Transverse colon (tissue), 4 donors: ENCODE measurements at regions not wholly inside any gene's neighbourhood (a gene's known extent, or its start where the extent isn't known, plus 50 kb on each side); places are given as distances from the start of the nearest gene placed in this dataset.

Experiments used
- DNase-seq: peaks from one replicate; pipeline ENCODE4 v3.0.0-alpha.2; 2019
- H3K27ac ChIP-seq, 4 donors: fragments of 200-600 bp; sonication (generic); 2 replicates each; pipeline ENCODE4 v1.5.1; 2016 to 2018; ENCODE audit warnings: inconsistent platforms in 4 of 4
- H3K27me3 ChIP-seq: fragments of 200-600 bp; sonication (generic); 2 replicates; pipeline ENCODE4 v1.5.1; 2017; ENCODE audit warnings: inconsistent platforms
- H3K36me3 ChIP-seq, 4 donors: fragments of 200-600 bp; sonication (generic); 2 replicates each; pipeline ENCODE4 v1.5.1; 2017 to 2019; ENCODE audit warnings: inconsistent platforms in 4 of 4
- H3K4me1 ChIP-seq, 4 donors: fragments of 200-600 bp; sonication (generic); 2 replicates each; pipeline ENCODE4 v1.5.1; 2017 to 2020; ENCODE audit warnings: inconsistent platforms in 4 of 4
- H3K4me3 ChIP-seq, 4 donors: fragments of 200-600 bp; sonication (generic); 1 replicate in 1 of 4; 2 replicates in 3 of 4; pipeline versions ENCODE4 v1.5.1 to v1.6.1; 2017 to 2019; ENCODE audit warnings: inconsistent platforms in 4 of 4
- H3K9me3 ChIP-seq, 2 donors: fragments of 200-600 bp; sonication (generic); 2 replicates each; pipeline ENCODE4 v1.5.1; 2017 to 2019; ENCODE audit warnings: inconsistent platforms in 2 of 2
- CTCF ChIP-seq, 5 experiments: fragments of 200-600 bp in 3 of 5; fragments of 450-650 bp in 2 of 5; sonication (generic) in 3 of 5; IDR thresholded peaks; 1 replicate in 2 of 5; 2 replicates in 3 of 5; pipeline ENCODE4 v1.5.1; 2016 to 2017; ENCODE audit warnings: antibody characterized with exemption in 5 of 5, inconsistent platforms in 3 of 5, mild to moderate bottlenecking in 2 of 5, moderate library complexity in 1 of 5
- EP300 ChIP-seq: sonication (generic); formaldehyde crosslinking; IDR thresholded peaks from one replicate; pipeline ENCODE4 v1.6.1; 2017; ENCODE audit warnings: antibody characterized with exemption, low read depth
- POLR2A ChIP-seq: fragments of 450-650 bp; IDR thresholded peaks from one replicate; pipeline ENCODE4 v1.6.1; 2016; ENCODE audit warnings: antibody characterized with exemption, mild to moderate bottlenecking, moderate library complexity
- POLR2AphosphoS5 ChIP-seq, 3 donors: sonication (generic); formaldehyde crosslinking; IDR thresholded peaks; one replicate each; pipeline ENCODE4 v1.6.1; 2016; ENCODE audit warnings: antibody characterized with exemption in 3 of 3
- WGBS, 2 donors: methylation state at CpG; one replicate each; pipeline ENCODE4 v1.1.5; 2018; ENCODE audit warnings: low coverage in 1 of 2; 5-methylcytosine and 5-hydroxymethylcytosine counted together
- in situ Hi-C, 4 donors: fragments of 200-750 bp; cut with MboI; loops; one replicate each; pipeline versions ENCODE4 v1.15.0 to v1.15.1; 2017; ENCODE audit warnings: low sequenced_read_pairs in 3 of 4, low pct_ligation_motif_present in 1 of 4, low pct_unique_long_range_greater_than_20kb in 1 of 4
- intact Hi-C: fragments of 100-400 bp; cut with DNase I; formaldehyde crosslinking; loops from one replicate; pipeline ENCODE4 v1.15.1; 2023; ENCODE audit warnings: low total_unique reads

GRCh38 chr4:162847945-162848549 lies 318.6 kb downstream of the NAF1 start:
- DNase-seq, result no peak
- in situ Hi-C loops, result no loop called here
- Histone ChIP-seq H3K4me1 (no peaks in the 10 kb centered on the region), H3K9me3 (no peaks in the 10 kb centered on the region), H3K27me3 (no peaks in the 10 kb centered on the region), H3K36me3 (no peaks in the 10 kb centered on the region), H3K4me3 (no peak overlapping the region), H3K27ac (no peak overlapping the region)
- TF ChIP-seq POLR2A (no peak), CTCF (IDR thresholded peaks at IDR 0.05) (no peak), EP300 (no peak), POLR2AphosphoS5 (IDR thresholded peaks at IDR 0.05) (no peak)
- intact Hi-C loops, result no loop called here
- WGBS, 2 donors, result 79% methylated on average over 1 of the region's 1 CpG; no CpG with 5 or more reads in 1 of the 2 donors

GRCh38 chr4:162841753-162842152 lies 324.9 kb downstream of the NAF1 start:
- in situ Hi-C loops, result no loop called here
- H3K9me3 ChIP-seq, result no peaks in the 10 kb centered on the region
- TF ChIP-seq POLR2AphosphoS5 (IDR thresholded peaks at IDR 0.05), result no peak
- no peak for TF ChIP-seq POLR2A
- no peak for TF ChIP-seq CTCF (IDR thresholded peaks at IDR 0.05)
- no peak for TF ChIP-seq EP300
- no peaks in the 10 kb centered on the region for H3K27me3 ChIP-seq
- H3K27ac ChIP-seq, result no peak overlapping the region
- WGBS, 2 donors, result 20 to 22% methylated on average over 1 of the region's 1 CpG
- no peaks in the 10 kb centered on the region for H3K36me3 ChIP-seq
- H3K4me1 ChIP-seq, result peaks cover 0 to 14% (median 5%) of the 10 kb centered on the region in 4 donors
- DNase-seq, result no peak
- H3K4me3 ChIP-seq, result no peak overlapping the region
- intact Hi-C loops, result no loop called here

DNA sequence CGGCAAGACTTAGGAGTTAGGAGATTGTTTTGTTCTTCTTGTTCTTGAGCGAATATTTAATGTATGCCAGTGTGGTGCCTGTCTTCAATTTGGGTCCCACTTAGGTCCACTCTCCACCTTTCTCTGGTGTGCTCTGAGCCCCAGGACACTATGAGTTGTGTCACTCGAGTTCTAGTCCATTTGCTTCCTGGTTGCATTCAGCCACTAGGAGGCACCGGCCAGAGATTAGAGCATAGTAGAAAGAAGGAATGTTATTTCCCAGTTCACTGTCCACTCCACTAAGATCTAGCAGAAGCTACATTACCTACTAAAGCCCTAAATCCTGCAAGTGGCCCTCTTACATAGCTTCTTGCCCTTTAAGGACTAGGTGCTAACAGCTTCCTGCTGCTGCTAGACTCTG lies 326.9 kb downstream of the NAF1 start:
- H3K4me1 ChIP-seq, result peaks cover 0 to 14% (median 5%) of the 10 kb centered on the region in 4 donors
- intact Hi-C loops (no loop called here), in situ Hi-C loops (no loop called here)
- H3K36me3 ChIP-seq, result no peaks in the 10 kb centered on the region
- TF ChIP-seq POLR2AphosphoS5 (IDR thresholded peaks at IDR 0.05), result no peak
- H3K27me3 ChIP-seq, result no peaks in the 10 kb centered on the region
- WGBS, 2 donors, result 86 to 88% methylated on average over 4 of the region's 4 CpGs
- no peak overlapping the region for H3K4me3 ChIP-seq
- no peak for DNase-seq
- no peak overlapping the region for H3K27ac ChIP-seq
- no peaks in the 10 kb centered on the region for H3K9me3 ChIP-seq

- TF ChIP-seq EP300, result no peak
- no peak for TF ChIP-seq CTCF (IDR thresholded peaks at IDR 0.05)
- no peak for TF ChIP-seq POLR2A
- TF ChIP-seq POLR2AphosphoS5 (IDR thresholded peaks at IDR 0.05), result no peak
- 51 to 80% methylated on average over 1 of the region's 1 CpG for WGBS, 2 donors
- no peaks in the 10 kb centered on the region for H3K9me3 ChIP-seq
- intact Hi-C loops (no loop called here), in situ Hi-C loops (no loop called here)
- peak; percentile 45 for DNase-seq
- no peak overlapping the region for H3K4me3 ChIP-seq
- H3K4me1 ChIP-seq, result peaks cover 0 to 14% (median 5%) of the 10 kb centered on the region in 4 donors
- H3K27me3 ChIP-seq, result no peaks in the 10 kb centered on the region
- H3K27ac ChIP-seq, result no peak overlapping the region
- H3K36me3 ChIP-seq, result no peaks in the 10 kb centered on the region
Measured at GRCh38 chr4:162838671-162839070, 328.0 kb downstream of the NAF1 start.

GRCh38 chr4:162837679-162838078 lies 329.0 kb downstream of the NAF1 start:
- Histone ChIP-seq H3K9me3 (no peaks in the 10 kb centered on the region), H3K4me3 (no peak overlapping the region), H3K4me1 (peaks cover 0 to 14% (median 5%) of the 10 kb centered on the region in 4 donors), H3K36me3 (no peaks in the 10 kb centered on the region), H3K27ac (no peak overlapping the region), H3K27me3 (no peaks in the 10 kb centered on the region)
- no peak for TF ChIP-seq POLR2A
- TF ChIP-seq CTCF (IDR thresholded peaks at IDR 0.05), result no peak
- TF ChIP-seq EP300, result no peak
- TF ChIP-seq POLR2AphosphoS5 (IDR thresholded peaks at IDR 0.05), result no peak
- in situ Hi-C loops (no loop called here), intact Hi-C loops (no loop called here)
- WGBS, 2 donors, result 43 to 50% methylated on average over 1 of the region's 1 CpG
- DNase-seq, result no peak
